Activated gamma-delta T cell (primary cell): ENCODE measurements at regions not wholly inside any gene's neighbourhood (a gene's known extent, or its start where the extent isn't known, plus 50 kb on each side); places are given as distances from the start of the nearest gene placed in this dataset.

Experiments used
- DNase-seq: peaks from one replicate; lab custom pipeline; 2025; lab: John Stamatoyannopoulos, UW

GRCh38 chr5:2493356-2493755 is 258.1 kb downstream of the IRX2 start:
- DNase-seq, result no peak

GRCh38 chr5:2492476-2492875 is 259.0 kb downstream of the IRX2 start:
- no peak for DNase-seq

- no peak for DNase-seq
Measured at GRCh38 chr5:2491846-2492245, 259.6 kb downstream of the IRX2 start.

GRCh38 chr5:2489306-2489705 is 262.2 kb downstream of the IRX2 start:
- no peak for DNase-seq

GRCh38 chr5:2488593-2488992 is 262.9 kb downstream of the IRX2 start:
- DNase-seq, result no peak

GRCh38 chr5:2487152-2487763 is 264.2 kb downstream of the IRX2 start:
- no peak for DNase-seq

- DNase-seq, result no peak
Measured at GRCh38 chr5:2486373-2486772, 265.1 kb downstream of the IRX2 start.

- no peak for DNase-seq
Measured at GRCh38 chr5:2482778-2483177, 268.7 kb downstream of the IRX2 start.

- DNase-seq, result no peak
Measured at GRCh38 chr5:2480871-2481270, 270.6 kb downstream of the IRX2 start.

- no peak for DNase-seq
Measured at GRCh38 chr5:2475902-2476301, 275.6 kb downstream of the IRX2 start.

- DNase-seq, result no peak
Measured at GRCh38 chr5:2472670-2473069, 278.8 kb downstream of the IRX2 start.

- DNase-seq, result no peak
Measured at GRCh38 chr5:2471152-2471879, 280.2 kb downstream of the IRX2 start.

- DNase-seq, result no peak
Measured at GRCh38 chr5:2466966-2467365, 284.5 kb downstream of the IRX2 start.

- DNase-seq, result no peak
Measured at GRCh38 chr5:2465383-2465782, 286.1 kb downstream of the IRX2 start.

GRCh38 chr5:2464141-2464540 is 287.3 kb downstream of the IRX2 start:
- no peak for DNase-seq

GRCh38 chr5:2461701-2462691 is 289.5 kb downstream of the IRX2 start:
- no peak for DNase-seq

- DNase-seq, result no peak
Measured at GRCh38 chr5:2460098-2460497, 291.4 kb downstream of the IRX2 start.

GRCh38 chr5:2459251-2459650 is 292.2 kb downstream of the IRX2 start:
- DNase-seq, result no peak

GRCh38 chr5:2455878-2456277 is 295.6 kb downstream of the IRX2 start:
- DNase-seq, result no peak

- DNase-seq, result no peak
Measured at GRCh38 chr5:2454876-2455275, 296.6 kb downstream of the IRX2 start.

- DNase-seq, result no peak
Measured at GRCh38 chr5:2453781-2454180, 297.7 kb downstream of the IRX2 start.

GRCh38 chr5:2451100-2451499 is 300.4 kb downstream of the IRX2 start:
- DNase-seq, result no peak
